GM23338 (cell line): ENCODE measurements at regions not wholly inside any gene's neighbourhood (a gene's known extent, or its start where the extent isn't known, plus 50 kb on each side); places are given as distances from the start of the nearest gene placed in this dataset.

Experiments used
- ATAC-seq: fragments of 200-7000 bp; cut with Tn5 transposase; 3 replicates; pipeline ENCODE4 v1.9.1; 2020
- DNase-seq: peaks from one replicate; pipeline ENCODE4 v3.0.0-alpha.2; 2015; ENCODE audit warnings: low spot score
- H2AFZ ChIP-seq: fragments of 200-600 bp; sonication (generic); 2 replicates; pipeline ENCODE4 v1.8.0; 2016; ENCODE audit warnings: antibody characterized with exemption, mild to moderate bottlenecking, moderate library complexity
- H3F3A ChIP-seq: fragments of 200-600 bp; sonication (generic); replicated peaks from 2 replicates; pipeline ENCODE4 v1.8.0; 2017; ENCODE audit warnings: antibody characterized with exemption, mixed run types, low read depth
- H3K27ac ChIP-seq: fragments of 200-600 bp; sonication (generic); 2 replicates; pipeline ENCODE4 v1.6.1; 2016; ENCODE audit warnings: low read depth
- H3K27me3 ChIP-seq: fragments of 200-600 bp; sonication (generic); 2 replicates; pipeline ENCODE4 v1.8.0; 2016; ENCODE audit warnings: mild to moderate bottlenecking, mixed run types, moderate library complexity; ENCODE audit not compliant: insufficient read depth
- H3K36me3 ChIP-seq: fragments of 200-600 bp; sonication (generic); 2 replicates; pipeline ENCODE4 v1.8.0; 2016; ENCODE audit warnings: mild to moderate bottlenecking; ENCODE audit not compliant: insufficient read depth
- H3K4me1 ChIP-seq: fragments of 200-600 bp; sonication (generic); 2 replicates; pipeline ENCODE4 v1.8.0; 2016; ENCODE audit warnings: mild to moderate bottlenecking, moderate library complexity; ENCODE audit not compliant: insufficient read depth
- H3K4me2 ChIP-seq: fragments of 200-600 bp; sonication (generic); 2 replicates; pipeline ENCODE4 v1.7.1; 2017; ENCODE audit warnings: mixed run types
- H3K4me3 ChIP-seq: fragments of 200-600 bp; sonication (generic); 2 replicates; pipeline ENCODE4 v1.6.1; 2016; ENCODE audit warnings: mixed run types
- H3K79me2 ChIP-seq: fragments of 200-600 bp; sonication (generic); replicated peaks from 2 replicates; pipeline ENCODE4 v1.8.0; 2017; ENCODE audit warnings: mild to moderate bottlenecking; ENCODE audit not compliant: insufficient read depth
- H3K9me2 ChIP-seq: fragments of 200-600 bp; sonication (generic); 2 replicates; pipeline ENCODE4 v1.8.0; 2017; ENCODE audit not compliant: insufficient read depth
- H4K20me1 ChIP-seq: fragments of 200-600 bp; sonication (generic); replicated peaks from 2 replicates; pipeline ENCODE4 v1.8.0; 2017; ENCODE audit warnings: mild to moderate bottlenecking; ENCODE audit not compliant: insufficient read depth
- H3K27ac Mint-ChIP-seq: 2 replicates; pipeline ENCODE4 v1.8.0; 2020; ENCODE audit warnings: inconsistent platforms, mild to moderate bottlenecking, moderate library complexity, mixed read lengths
- H3K27me3 Mint-ChIP-seq: 3 replicates; pipeline ENCODE4 v1.8.0; 2022; ENCODE audit warnings: low read depth, mild to moderate bottlenecking, moderate library complexity, mixed read lengths, inconsistent platforms; ENCODE audit not compliant: insufficient read depth, poor library complexity
- H3K36me3 Mint-ChIP-seq: 3 replicates; pipeline ENCODE4 v1.8.0; 2021; ENCODE audit warnings: low read depth, mild to moderate bottlenecking, inconsistent platforms, moderate library complexity, mixed read lengths
- H3K4me1 Mint-ChIP-seq: 3 replicates; pipeline ENCODE4 v1.8.0; 2020; ENCODE audit warnings: mild to moderate bottlenecking, inconsistent platforms, mixed read lengths
- H3K4me3 Mint-ChIP-seq: 3 replicates; pipeline ENCODE4 v1.8.0; 2021; ENCODE audit warnings: moderate library complexity, mild to moderate bottlenecking, inconsistent platforms, mixed read lengths
- H3K9me3 Mint-ChIP-seq: 3 replicates; pipeline ENCODE4 v1.8.0; 2020; ENCODE audit warnings: moderate library complexity, mild to moderate bottlenecking, inconsistent platforms, mixed read lengths
- CREB1 ChIP-seq: fragments of 250-450 bp; sonication (Bioruptor Pico); IDR thresholded peaks from 2 replicates; pipeline ENCODE4 v1.5.0; 2020; ENCODE audit warnings: low read depth, mild to moderate bottlenecking, moderate library complexity
- EZH2 ChIP-seq: fragments of 200-600 bp; sonication (generic); IDR thresholded peaks from one replicate; pipeline ENCODE4 v1.8.0; 2017; ENCODE audit warnings: antibody characterized with exemption, mild to moderate bottlenecking, low read depth; ENCODE audit not compliant: unreplicated experiment
- EZH2phosphoT487 ChIP-seq: fragments of 200-600 bp; sonication (generic); IDR thresholded peaks from one replicate; pipeline ENCODE4 v1.8.1; 2018; ENCODE audit warnings: antibody characterized with exemption; ENCODE audit not compliant: unreplicated experiment
- JUNB ChIP-seq: IDR thresholded peaks from one replicate; pipeline ENCODE4 v1.6.1; 2016; ENCODE audit warnings: antibody characterized with exemption; ENCODE audit not compliant: unreplicated experiment
- NANOG ChIP-seq: IDR thresholded peaks from 2 replicates; pipeline ENCODE4 v1.6.1; 2016; ENCODE audit warnings: antibody characterized with exemption, borderline replicate concordance
- POLR2AphosphoS5 ChIP-seq: IDR thresholded peaks from 2 replicates; pipeline ENCODE4 v1.6.1; 2016; ENCODE audit warnings: antibody characterized with exemption, low read depth
- STAT1 ChIP-seq: IDR thresholded peaks from one replicate; pipeline ENCODE4 v1.6.1; 2016; ENCODE audit warnings: antibody characterized with exemption; ENCODE audit not compliant: unreplicated experiment
- ZNF114 ChIP-seq: fragments of 250-450 bp; sonication (Bioruptor Pico); IDR thresholded peaks from 2 replicates; pipeline ENCODE4 v1.5.0; 2020; ENCODE audit warnings: mild to moderate bottlenecking, moderate library complexity
- ZNF331 ChIP-seq: fragments of 250-450 bp; sonication (Bioruptor Pico); IDR thresholded peaks from 2 replicates; pipeline ENCODE4 v1.5.0; 2020; ENCODE audit warnings: low read depth, mild to moderate bottlenecking, moderate library complexity
- TF ChIP-seq, protein P1 (sequence below), 2 experiments: fragments of 200-600 bp in 1 of 2; sonication (generic) in 1 of 2; conservative IDR thresholded peaks; 2 replicates each; pipeline versions ENCODE4 v1.5.1 to v1.6.1; 2016 to 2017; ENCODE audit warnings: antibody characterized with exemption in 2 of 2, low read depth in 2 of 2, mild to moderate bottlenecking in 2 of 2, moderate library complexity in 1 of 2
- TF ChIP-seq, protein P2 (sequence below): IDR thresholded peaks from 2 replicates; pipeline ENCODE4 v1.6.1; 2016; ENCODE audit warnings: antibody characterized with exemption
- TF ChIP-seq, protein P3 (sequence below): IDR thresholded peaks from one replicate; pipeline ENCODE4 v1.6.1; 2018; ENCODE audit warnings: antibody characterized with exemption; ENCODE audit not compliant: unreplicated experiment

DNA sequence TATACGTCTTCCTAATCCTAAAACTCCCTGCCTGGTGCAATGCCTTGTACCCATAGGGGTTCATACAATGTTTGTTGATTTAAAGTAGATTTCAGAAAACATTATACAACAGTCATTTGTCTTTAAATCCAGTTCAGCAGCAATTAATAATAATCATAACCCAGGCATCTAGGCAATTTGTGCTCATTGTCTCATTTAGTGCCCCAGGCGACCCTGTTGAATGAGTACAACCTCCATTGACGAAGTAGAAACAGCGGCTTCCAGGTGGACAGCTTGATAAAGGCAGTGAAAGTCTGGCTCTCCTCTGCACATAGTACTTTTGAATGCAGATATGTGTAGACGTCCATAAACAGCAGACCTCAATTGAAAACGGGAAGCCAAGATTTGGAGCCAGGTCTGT is 82.9 kb upstream of the CPM start (continued):
- TF ChIP-seq NANOG (no peak), JUNB (no peak), EZH2 (no peak), STAT1 (no peak), CREB1 (CRISPR knock-in tag) (no peak), EZH2phosphoT487 (no peak)

- TF ChIP-seq EZH2phosphoT487 (no peak), NANOG (no peak), EZH2 (no peak), CREB1 (CRISPR knock-in tag) (no peak), ZNF331 (CRISPR knock-in tag) (no peak), ZNF114 (CRISPR knock-in tag) (no peak)
- TF ChIP-seq, protein P1, sequence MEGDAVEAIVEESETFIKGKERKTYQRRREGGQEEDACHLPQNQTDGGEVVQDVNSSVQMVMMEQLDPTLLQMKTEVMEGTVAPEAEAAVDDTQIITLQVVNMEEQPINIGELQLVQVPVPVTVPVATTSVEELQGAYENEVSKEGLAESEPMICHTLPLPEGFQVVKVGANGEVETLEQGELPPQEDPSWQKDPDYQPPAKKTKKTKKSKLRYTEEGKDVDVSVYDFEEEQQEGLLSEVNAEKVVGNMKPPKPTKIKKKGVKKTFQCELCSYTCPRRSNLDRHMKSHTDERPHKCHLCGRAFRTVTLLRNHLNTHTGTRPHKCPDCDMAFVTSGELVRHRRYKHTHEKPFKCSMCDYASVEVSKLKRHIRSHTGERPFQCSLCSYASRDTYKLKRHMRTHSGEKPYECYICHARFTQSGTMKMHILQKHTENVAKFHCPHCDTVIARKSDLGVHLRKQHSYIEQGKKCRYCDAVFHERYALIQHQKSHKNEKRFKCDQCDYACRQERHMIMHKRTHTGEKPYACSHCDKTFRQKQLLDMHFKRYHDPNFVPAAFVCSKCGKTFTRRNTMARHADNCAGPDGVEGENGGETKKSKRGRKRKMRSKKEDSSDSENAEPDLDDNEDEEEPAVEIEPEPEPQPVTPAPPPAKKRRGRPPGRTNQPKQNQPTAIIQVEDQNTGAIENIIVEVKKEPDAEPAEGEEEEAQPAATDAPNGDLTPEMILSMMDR (conservative IDR thresholded peaks at IDR 0.05; ENCODE audit: low read depth in 2 of 2) = no peak
- TF ChIP-seq, protein P2, sequence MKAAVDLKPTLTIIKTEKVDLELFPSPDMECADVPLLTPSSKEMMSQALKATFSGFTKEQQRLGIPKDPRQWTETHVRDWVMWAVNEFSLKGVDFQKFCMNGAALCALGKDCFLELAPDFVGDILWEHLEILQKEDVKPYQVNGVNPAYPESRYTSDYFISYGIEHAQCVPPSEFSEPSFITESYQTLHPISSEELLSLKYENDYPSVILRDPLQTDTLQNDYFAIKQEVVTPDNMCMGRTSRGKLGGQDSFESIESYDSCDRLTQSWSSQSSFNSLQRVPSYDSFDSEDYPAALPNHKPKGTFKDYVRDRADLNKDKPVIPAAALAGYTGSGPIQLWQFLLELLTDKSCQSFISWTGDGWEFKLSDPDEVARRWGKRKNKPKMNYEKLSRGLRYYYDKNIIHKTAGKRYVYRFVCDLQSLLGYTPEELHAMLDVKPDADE = no peak
- Mint-ChIP-seq H3K27ac (no peak overlapping the region), H3K27me3 (peaks cover 3% of the 10 kb centered on the region), H3K36me3 (no peaks in the 10 kb centered on the region), H3K4me1 (no peaks in the 10 kb centered on the region), H3K4me3 (no peak overlapping the region), H3K9me3 (no peaks in the 10 kb centered on the region)
- no peaks in the 10 kb centered on the region for H4K20me1 ChIP-seq
- H2AFZ ChIP-seq = no peak overlapping the region
- H3F3A ChIP-seq = no peaks in the 10 kb centered on the region
- H3K27ac ChIP-seq = no peak overlapping the region
- H3K4me2 ChIP-seq = no peak overlapping the region
- H3K9me2 ChIP-seq = no peaks in the 10 kb centered on the region
- H3K79me2 ChIP-seq = no peaks in the 10 kb centered on the region
- H3K36me3 ChIP-seq = no peaks in the 10 kb centered on the region
- H3K4me3 ChIP-seq = no peak overlapping the region
- DNase-seq (no peak), ATAC-seq (no peak)
- H3K27me3 ChIP-seq = no peaks in the 10 kb centered on the region
- no peaks in the 10 kb centered on the region for H3K4me1 ChIP-seq
Observed at GRCh38 chr12:69019082-69019481, 86.1 kb upstream of the CPM start.

DNA sequence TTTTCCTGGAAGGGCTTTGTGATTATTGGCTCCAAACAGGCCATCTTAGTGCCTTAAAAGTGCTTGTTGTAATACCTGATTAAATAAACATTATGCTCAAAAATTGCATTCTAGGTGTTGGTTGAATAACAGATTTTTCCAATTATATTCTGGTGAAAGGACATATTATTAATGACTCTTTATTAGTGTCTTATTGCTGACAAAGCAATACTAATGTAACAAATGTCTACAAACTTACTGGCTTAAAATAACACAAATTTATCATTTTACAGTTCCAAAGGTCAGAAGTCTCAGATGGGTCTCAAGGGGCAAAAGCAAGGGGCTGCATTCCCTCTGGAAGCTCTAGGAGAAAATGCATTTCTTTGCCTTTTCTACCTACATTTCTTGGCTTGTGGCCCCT is 86.9 kb upstream of the CPM start:
- H3K4me2 ChIP-seq = no peak overlapping the region
- Mint-ChIP-seq H3K4me1 (no peaks in the 10 kb centered on the region), H3K36me3 (no peaks in the 10 kb centered on the region), H3K4me3 (no peak overlapping the region), H3K9me3 (no peaks in the 10 kb centered on the region), H3K27ac (no peak overlapping the region), H3K27me3 (peaks cover 3% of the 10 kb centered on the region)
- DNase-seq (no peak), ATAC-seq (no peak)
- H3K79me2 ChIP-seq = no peaks in the 10 kb centered on the region
- H4K20me1 ChIP-seq = no peaks in the 10 kb centered on the region
- no peaks in the 10 kb centered on the region for H3F3A ChIP-seq
- H3K4me1 ChIP-seq = no peaks in the 10 kb centered on the region
- H3K27me3 ChIP-seq = no peaks in the 10 kb centered on the region
- H3K36me3 ChIP-seq = no peaks in the 10 kb centered on the region
- no peaks in the 10 kb centered on the region for H3K9me2 ChIP-seq
- H2AFZ ChIP-seq = no peak overlapping the region
- H3K27ac ChIP-seq = no peak overlapping the region
- no peak overlapping the region for H3K4me3 ChIP-seq
- no peak for TF ChIP-seq ZNF114 (CRISPR knock-in tag)
- no peak for TF ChIP-seq CREB1 (CRISPR knock-in tag)
- TF ChIP-seq EZH2 = no peak
- no peak for TF ChIP-seq JUNB
- no peak for TF ChIP-seq POLR2AphosphoS5
- TF ChIP-seq, protein P2 = no peak
- no peak for TF ChIP-seq STAT1
- TF ChIP-seq, protein P3, sequence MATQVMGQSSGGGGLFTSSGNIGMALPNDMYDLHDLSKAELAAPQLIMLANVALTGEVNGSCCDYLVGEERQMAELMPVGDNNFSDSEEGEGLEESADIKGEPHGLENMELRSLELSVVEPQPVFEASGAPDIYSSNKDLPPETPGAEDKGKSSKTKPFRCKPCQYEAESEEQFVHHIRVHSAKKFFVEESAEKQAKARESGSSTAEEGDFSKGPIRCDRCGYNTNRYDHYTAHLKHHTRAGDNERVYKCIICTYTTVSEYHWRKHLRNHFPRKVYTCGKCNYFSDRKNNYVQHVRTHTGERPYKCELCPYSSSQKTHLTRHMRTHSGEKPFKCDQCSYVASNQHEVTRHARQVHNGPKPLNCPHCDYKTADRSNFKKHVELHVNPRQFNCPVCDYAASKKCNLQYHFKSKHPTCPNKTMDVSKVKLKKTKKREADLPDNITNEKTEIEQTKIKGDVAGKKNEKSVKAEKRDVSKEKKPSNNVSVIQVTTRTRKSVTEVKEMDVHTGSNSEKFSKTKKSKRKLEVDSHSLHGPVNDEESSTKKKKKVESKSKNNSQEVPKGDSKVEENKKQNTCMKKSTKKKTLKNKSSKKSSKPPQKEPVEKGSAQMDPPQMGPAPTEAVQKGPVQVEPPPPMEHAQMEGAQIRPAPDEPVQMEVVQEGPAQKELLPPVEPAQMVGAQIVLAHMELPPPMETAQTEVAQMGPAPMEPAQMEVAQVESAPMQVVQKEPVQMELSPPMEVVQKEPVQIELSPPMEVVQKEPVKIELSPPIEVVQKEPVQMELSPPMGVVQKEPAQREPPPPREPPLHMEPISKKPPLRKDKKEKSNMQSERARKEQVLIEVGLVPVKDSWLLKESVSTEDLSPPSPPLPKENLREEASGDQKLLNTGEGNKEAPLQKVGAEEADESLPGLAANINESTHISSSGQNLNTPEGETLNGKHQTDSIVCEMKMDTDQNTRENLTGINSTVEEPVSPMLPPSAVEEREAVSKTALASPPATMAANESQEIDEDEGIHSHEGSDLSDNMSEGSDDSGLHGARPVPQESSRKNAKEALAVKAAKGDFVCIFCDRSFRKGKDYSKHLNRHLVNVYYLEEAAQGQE = no peak
- TF ChIP-seq, protein P1 (conservative IDR thresholded peaks at IDR 0.05; ENCODE audit: low read depth in 2 of 2) = no peak
- TF ChIP-seq NANOG = no peak
